ENCODE measurements at regions not wholly inside any gene's neighbourhood (a gene's known extent, or its start where the extent isn't known, plus 50 kb on each side); places are given as distances from the start of the nearest gene placed in this dataset.

DNA sequence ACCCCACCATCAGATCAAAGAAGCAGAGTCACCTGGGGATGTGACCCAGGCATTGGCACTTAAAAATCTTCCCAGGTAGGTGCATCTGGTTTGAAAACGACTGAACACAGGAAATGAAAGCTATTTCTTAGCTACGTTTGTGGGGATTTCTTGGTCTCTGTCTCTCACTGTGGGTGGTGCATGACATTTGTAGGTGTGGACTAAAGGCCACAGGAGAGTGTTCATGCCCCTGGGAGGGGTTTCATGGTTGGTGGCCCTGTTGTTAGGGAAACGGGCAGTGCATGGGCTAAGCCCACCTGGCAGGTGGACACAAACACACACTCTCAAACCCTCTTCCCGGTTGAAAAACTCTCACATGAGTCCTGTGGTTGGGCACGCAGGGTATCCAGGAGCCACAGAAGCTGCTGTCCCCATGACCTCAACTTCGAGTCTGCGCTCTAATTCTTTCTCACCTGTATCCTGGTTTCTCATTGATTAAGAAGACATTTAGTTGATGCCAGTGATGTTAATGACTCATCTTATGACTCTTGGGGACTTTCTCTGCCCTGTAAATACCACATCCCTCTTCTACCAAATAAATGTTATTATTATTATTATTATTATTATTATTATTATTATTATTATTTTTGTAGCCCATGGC lies 119.4 kb downstream of the MRPS6 start:
- DNase-seq, result no peak

DNA sequence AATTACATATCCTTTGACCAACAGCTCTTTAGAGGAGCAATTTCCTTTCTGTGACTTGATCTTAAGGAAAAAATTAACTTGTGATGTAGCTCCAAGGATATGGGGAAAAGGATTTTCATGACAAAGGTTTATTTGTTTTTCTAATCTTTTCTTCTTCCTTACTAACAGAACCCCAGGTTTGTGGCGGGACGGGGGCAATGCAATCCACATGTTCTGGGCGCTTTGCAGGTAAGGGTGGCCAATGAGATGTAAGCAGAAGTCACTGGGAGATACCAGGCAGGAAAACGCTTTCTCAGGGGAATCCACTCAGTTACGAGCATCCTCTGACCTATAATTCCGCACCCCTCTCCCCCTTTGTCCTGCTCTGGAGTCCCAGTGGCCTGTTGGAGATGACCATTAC lies 122.0 kb downstream of the MRPS6 start:
- no peak for DNase-seq

DNA sequence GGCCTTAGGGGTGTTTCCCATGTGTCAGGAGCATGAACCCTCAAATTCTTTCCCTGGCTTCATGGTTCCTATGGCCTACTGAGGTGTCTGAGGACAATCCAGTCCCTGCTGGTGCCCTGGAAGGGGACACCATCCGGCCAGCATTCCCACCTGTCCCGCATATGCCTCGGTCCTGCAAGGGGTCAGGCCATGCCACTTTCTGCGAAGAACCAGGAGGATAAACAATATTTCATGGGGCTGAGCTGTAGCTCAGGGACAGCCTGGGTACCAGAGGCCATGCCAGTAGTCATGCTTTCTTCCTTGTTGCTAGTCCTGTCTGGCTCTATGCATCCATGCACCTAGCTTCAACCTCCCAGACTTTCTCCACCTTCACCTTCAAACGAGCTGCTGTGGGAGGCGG lies 123.6 kb downstream of the MRPS6 start:
- DNase-seq, result no peak

DNA sequence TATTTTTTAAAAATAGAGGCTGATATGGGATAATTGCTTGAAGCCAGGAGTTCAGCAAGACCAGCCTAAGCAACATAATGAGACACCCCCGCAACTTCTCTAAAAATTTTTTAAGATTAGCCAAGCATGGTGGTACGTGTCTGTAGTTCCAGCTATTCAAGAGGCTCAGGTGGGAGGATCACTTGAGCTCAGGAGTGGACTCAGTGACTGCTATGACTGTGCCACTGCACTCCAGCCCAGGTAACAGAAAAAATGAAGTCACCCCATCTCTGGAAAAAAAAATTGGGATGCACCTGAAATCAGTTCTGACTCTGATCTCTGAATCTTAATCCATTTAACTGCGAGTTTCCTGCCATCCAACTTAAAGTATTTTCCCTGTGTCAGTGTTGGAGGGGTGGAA lies 124.2 kb downstream of the MRPS6 start:
- DNase-seq, result no peak

DNA sequence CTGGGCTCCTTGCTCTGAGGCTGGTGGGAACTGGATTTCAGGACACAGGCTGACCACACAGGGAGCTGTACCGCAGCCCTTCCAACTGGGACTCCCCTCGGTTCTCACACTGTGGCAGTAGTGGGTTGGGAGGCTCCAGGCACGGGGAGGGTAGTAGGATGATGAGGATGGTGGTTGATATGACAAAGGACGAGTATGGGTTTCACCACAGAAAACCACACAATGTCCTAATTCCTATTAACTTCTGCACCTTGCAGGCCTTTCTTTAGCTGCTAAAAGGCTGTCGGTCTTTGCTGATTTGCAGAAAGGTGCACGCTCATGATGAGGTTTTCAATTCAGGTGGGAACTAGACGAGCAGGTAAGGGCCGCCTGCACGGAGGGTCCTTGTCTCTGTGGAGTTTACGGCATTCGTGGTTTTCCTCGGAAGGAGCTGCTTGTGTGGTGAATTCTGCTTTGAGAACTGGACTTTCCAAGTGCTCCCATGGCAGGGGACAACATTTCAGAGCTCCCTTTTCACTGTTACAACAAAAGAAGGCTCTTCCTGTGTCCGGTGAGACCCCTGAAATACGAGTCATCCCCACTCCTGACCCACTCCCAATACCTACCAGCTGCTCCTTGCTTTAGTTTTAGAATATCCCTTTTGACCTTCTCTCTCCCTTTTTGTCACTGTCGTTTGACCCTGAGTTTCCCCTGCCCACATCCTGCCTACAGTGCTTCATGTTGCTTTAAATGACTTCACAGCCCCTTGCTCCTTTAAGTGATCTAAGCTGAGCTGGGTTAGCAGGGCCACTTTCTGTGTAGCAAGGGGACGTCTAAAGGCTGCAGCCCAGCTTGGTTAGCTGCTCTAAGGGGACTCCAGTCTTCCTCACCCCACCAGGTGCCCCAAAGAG lies 125.1 kb downstream of the MRPS6 start:
- DNase-seq, result no peak

DNA sequence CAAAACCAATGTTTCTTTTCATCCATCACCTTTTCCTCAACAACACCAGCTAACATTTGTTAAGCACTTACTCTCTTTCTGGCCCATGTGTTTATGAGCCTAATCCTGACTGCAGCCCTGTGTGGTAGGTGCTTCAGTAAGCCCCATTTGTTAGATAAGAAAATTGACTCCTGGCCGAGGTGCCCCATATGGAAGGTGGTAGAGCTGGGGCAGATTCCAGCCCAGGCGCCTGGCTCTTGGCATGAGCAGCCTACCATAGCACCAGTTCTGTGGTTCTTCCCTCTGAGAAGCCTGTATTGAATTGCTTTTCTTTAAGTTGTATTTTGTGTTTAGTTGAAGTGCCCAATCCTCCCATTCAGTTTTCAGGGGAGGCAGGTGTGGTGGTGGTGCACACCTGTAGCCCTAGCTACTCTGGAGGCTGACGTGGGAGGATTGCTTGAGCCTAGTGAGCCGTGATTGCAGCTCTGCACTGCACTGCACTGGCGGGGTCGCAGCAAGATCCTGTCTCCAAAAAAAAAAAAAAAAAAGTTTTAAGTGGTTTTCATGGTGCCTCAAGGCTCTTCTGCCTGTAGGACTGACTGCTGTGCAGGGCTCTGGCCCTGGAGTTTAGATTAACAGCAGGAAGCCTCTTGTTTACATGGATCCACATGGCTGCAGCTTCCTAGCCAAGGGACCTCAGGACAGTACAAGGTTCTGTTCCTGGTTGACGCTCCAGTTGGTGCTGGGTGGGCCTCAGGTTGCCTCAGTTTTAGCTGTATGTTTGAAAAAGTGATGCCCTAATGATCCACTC lies 125.9 kb downstream of the MRPS6 start:
- no peak for DNase-seq

DNA sequence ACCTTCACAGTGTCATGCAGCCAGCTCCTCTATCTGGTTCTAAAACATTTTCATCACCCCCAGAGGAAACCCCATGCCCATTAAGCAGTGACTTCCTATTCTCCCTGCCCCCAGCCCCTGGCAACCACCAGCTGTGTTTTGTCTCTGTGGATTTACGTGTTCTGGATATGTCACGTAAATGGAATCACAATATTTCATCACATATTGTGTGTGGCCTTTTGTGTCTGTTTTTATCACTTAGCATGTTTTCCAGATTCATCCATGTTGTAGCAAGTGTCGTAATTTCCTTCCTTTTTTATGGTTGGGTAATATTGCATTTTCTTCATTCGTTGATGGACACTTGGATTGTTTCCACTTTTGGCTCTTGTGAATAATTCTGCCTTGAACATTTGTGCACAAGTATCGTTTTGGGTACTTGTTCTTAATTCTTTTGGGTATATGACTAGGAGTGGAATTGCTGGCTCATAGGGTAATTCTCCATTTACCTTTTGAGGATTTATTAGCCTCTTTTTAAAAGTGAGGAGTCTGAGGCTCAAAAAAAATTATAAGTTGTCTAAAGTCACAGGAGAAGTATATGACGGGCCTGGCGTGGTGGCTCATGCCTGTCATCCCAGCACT lies 127.0 kb downstream of the MRPS6 start:
- DNase-seq, result no peak

DNA sequence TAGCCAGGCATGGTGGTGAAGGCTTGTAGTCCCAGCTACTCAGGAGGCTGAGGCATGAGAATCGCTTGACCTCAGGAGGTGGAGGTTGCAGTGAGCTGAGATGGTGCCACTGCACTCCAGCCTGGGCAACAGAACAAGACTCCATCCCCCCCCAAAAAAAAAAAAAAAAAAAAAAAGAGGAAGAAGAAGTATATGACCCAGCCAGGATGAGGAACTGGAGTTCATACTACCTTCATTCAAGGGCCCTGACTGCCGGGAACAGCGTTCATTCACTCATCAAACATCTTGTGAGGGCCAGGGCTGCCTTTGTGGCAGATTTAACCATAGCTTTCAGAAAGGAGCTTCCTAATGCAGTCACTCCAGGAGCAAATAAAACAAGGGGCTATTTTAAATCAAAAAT lies 127.6 kb downstream of the MRPS6 start:
- DNase-seq, result no peak

DNA sequence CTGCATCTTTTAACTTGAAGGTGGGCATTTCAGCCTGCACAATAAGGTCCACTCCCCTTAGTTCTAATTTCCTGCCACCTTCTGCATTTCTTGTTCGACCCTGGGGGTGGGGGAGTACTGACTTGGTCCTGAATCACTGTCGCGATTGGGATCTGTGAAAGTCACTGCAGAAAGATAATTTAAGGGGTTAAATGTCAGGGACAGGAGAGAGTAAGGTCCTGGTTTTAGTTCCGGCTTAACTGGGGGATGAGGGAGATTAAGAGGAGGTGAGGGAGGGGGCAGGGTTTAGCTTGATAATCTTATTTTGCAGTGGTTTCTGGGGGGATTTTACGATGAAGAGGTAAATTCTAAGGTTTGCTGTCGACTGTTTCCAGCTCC lies 128.1 kb downstream of the MRPS6 start:
- no peak for DNase-seq

DNA sequence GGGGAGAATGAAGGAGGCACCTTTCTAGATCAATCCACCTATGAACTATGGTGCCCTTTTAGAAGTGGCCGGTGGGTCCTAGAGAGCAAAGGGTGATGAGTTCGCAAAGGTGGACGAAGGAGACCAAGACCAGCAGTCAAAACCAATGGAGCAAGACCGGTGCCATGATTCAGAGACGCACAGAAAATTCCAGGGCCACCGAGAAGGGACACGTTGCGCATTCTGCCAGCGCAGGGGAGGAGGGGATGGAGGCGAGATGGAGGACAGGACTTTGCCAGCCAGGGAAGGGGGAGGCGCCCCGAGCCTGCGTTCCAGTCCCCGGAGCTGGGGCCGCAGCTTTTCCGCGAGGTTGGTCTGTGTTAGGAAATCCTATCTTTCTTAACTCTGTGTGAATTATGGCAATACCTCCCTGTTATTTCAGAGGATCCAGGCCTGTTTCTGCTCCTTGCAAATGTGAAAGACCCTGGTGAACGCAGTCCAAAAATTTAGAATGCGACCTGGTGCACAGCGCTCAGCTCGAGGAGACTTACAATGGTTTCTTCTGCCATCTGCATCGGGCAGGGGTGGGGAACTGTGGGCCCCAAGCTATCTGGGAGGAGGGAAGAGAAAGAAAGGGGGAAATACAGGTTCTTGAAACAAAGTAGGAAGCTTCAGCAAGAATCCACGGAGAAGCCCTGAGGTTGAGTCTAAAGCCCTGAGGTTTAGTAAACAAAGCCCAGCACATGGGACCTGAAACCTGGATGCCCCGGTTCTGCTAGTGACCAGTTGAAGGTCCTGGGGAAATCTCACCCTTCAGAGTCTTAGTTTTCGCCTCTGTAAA lies 129.4 kb downstream of the MRPS6 start:
- DNase-seq, result no peak

DNA sequence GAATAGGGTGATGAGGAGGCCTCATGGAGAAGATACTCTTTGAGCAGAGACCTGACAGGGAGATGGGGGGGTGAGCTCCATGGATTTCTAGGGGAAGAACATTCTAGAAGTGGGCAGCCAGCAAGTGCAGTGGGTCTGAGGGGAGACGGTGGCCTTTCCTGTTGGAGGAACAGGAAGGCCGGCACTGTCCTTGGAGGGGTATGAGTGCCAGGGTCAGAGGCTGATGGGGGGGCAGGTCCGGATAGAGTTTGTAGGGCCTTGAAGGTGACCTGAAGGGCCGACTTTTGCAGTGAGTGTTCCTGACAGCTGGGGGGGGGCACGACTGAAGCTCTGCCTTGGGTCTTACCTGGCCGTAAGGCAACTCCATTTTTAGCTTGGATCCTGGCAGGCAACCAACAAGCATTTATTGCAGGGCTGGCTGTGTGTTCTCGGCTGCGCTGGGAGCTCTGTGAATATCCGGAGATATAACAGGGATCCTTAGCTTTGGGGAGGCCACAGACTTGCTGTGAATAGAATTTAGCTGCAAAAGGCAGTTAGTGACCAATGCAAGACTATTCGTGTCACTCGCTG lies 130.6 kb downstream of the MRPS6 start:
- DNase-seq, result no peak

DNA sequence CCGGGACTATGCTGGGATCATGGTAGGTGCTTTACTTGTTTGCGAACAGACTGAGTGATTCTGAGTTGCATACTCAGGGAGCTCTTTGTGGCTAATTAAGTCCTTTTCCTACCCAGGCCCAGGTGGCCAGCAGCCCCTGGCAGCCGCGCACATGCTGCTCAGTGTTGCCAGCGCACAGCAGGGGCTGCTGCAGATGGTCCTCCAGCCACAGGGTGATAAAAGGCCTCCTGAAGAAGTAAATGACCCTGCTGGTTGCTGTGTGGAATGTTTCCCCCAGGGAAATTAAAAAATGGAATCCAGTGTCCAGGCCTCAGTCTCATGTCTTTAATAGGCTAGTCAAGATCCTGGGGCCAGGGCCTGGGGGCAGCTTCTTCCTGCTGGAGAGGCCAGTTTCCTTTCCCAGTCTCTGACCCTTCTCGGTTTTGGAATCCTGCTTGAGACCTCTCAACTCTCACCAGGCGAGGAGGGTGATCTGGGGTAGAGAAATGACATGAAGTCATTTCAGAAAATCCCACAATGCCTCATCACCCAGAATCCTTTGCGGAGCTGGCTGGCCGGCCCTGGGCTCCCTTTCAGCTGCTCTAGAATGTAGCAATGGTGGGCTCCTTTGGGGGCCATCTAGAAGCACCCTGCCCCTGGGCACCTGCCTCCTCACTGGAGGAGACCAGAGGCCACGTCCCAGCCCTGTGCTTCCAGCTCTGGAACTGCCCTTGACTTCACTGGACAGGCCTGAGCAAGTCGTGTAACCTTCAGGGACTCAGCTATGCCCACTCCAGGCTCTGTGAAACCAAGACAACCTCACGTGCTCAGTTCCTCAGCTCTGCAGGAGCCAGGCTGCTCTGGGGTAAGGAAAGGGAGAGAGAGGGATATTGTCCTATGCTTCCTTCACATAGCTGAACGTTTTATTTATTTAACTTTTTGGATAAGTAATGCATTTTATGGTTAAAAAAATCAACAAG lies 131.4 kb downstream of the MRPS6 start:
- no peak for DNase-seq

DNA sequence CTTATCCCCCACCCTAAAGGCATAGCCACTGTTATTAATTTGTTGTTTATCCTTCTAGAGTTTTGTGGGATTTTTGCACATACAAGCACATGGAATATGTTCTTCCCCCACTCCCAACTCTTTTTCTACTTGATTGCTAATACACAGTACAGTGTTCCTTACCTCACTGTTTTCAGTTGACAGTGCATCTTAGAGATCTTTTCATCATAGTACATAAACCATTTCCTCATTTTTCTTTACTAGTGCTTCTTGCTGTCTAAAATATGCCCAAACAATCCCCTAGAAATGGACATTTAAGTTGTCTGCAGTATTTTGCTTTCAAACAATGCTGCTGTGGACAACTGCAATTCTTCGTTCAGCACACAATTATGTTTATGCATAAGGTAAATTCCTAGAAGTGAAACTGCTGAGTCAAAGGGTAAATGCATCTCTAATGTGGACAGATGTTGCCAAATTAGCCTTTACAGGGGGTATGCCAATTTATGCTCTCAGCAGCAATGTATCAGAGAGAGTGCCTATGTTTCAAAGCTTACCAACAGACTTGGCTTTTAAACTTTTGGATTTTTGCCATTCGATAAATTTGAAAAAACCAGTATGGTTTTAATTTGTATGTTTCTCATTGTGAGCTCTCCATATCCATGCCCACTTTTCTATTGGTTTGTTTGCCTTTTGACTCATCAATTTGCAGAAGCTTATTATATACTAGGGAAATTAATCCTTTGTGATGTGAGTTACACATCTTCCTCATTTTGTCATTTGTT lies 132.6 kb downstream of the MRPS6 start:
- no peak for DNase-seq

DNA sequence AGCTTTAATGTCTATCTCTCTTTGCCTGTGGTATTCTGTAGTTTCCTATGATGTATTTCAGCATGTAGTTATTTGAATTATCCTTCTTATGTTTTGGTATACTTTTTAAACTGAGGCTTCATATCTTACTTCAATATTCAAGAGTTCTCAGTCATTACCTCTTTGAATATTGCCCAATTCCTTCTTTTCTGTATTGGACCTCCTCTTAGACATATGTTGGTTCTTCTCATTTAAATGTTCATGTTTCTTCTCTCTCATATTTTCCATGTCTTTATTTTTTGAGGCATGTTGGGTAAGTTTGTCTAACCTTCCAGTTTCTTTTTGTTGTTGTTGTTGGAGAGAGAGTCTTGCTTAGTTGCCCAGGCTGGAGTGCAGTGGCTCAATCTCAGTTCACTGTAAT lies 140.6 kb downstream of the MRPS6 start:
- no peak for DNase-seq

DNA sequence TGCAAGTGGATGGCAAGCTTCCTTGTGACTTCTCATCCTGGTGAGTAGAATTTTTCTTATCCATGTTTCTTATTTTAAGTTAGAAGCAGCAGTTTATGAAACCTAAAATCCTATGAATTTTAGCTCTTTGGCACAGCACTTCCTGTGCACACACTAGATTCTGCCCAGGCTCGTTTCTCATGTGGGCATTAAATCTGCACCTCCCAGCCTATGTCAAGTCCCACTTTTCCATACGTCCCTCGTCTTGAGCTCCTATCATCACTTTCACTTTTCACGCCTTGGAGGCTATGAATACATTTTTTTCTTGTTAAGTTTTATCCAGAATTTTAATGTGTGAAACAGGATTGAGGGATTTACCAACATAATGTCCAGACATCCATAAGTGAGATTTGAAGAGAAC lies 142.1 kb downstream of the MRPS6 start:
- no peak for DNase-seq

DNA sequence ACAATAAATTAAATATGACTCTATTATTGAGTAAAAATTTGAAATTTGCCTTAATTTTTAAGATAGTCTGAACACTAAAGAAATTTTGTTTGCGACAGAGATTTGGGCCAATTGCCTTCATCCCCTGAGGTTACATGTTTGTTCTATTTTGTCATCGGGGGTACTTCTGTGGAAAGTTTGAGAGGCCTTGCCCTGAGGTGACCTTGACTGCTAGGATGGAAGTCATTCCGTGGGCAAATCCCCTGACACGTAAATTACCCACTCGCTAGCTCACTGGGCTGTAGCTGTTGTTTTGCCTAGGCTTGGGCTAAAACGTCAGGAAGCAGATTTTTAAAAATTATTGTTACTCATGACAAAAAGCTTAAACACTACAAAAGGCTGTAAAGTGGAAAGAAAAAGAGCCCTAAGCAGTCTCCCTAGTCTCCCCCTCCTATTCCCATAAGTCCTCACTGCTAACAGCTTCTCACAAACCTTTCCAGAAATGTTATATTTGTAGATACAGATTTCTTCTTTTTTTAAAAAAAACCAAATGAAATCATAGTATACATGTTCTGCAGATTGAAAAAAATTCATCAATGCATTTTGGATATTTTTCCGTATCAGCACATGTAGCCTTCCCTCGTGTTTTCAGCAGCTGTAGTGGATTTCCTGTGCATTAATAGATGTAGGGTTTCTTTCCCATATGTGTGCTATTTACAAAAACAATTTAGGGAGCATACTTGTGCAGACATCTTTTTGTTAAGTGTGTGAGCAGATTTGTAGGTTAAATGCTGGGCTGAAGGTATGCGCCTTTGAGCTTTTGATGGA lies 142.7 kb downstream of the MRPS6 start:
- no peak for DNase-seq

DNA sequence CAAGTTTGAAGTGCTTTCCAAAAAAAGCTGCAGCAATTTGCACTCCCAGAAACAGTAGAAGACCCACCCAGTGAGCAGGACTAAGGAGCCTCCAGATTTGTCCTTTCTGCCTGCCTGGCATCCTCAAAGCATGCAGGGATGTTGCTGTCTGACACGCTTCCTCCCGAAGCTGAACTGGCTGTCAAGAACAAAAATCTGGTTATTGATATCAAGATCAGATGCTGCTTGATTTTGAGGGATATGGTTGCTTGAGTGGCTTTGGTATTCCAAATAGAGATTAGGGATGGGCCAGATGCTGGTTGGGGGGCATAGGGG lies 143.3 kb downstream of the MRPS6 start:
- DNase-seq, result no peak

DNA sequence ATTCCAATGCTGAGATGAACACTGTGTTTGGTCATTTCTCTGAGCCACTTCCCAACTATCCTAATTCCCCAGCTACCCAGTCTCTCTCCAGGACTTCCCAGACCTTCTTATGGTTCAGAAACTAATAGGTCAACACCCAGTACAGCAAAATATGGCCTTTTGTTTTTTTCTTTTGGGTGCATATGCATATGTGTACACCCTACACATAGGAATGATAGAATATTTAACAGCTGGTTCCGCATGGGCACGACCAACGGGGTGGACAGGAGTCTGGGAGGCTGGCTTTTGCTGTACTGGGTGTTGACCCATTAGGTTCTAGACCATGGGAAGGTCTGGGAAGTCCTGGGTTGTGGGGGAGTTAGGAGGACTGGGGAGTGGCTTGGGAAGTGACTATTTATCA lies 143.9 kb downstream of the MRPS6 start:
- DNase-seq, result no peak

DNA sequence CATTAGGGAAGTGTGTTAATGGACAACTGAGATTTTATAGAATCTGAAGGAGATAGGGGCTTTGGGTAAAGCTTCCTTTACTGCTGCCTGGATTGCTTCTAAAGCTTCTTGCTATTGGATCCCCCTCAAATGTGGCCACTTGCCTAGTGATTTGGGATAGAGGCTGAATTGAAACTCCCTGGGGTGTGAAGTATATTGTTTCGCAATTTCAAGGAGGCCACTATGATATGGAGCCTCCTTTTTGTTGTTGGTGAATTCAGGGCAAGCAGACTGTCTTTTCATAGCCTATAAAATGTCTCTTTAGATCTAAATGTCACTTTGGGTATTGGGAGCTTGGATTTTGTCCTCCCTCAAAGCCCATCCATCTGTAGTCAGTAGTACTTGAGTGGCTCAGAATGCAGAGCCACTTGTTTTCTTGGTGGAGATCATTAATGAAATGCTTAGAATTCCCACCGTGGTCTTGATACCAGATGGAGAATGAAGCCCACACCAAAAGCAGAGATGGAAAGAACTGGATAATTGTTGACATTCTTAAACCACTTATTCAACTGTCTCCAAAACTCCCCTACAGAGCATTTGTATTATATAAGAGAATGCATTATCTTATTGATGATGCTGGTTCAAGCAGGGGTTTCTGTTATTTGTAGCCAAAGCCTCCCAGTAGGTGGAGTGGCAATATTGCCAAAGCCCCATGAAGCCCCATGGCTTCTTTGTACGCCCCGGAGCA lies 144.3 kb upstream of the KCNE2 start:
- no peak for DNase-seq

Measured in NCI-H226 (cell line).